HG03354 (cell line): ENCODE measurements at regions not wholly inside any gene's neighbourhood (a gene's known extent, or its start where the extent isn't known, plus 50 kb on each side); places are given as distances from the start of the nearest gene placed in this dataset.

Source experiments
- ATAC-seq: cut with Tn5 transposase; IDR thresholded peaks from one replicate; pipeline ENCODE4 v1.9.1; 2021; ENCODE audit warnings: mild to moderate bottlenecking; ENCODE audit not compliant: unreplicated experiment, poor library complexity, severe bottlenecking

DNA sequence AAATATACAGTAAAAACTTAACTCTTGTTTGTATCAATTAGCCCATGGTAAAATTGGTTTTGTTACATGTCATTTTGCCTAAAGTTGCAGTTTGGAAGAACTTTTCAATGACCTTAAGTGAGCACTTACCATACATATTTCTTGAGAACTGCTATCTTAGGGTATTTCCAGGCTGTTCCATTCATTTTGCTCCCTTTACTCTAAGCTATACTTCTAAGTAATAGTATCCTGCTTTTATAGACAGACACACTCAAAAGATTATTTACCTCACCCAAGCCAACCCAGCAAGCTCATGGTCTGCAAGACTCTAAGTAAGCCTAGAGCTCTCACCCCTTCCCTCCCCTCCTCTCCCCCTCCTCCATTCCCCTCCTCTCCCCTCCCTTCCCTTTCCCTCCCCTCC, 294.0 kb downstream of the HS3ST1 start:
- ATAC-seq: no peak

DNA sequence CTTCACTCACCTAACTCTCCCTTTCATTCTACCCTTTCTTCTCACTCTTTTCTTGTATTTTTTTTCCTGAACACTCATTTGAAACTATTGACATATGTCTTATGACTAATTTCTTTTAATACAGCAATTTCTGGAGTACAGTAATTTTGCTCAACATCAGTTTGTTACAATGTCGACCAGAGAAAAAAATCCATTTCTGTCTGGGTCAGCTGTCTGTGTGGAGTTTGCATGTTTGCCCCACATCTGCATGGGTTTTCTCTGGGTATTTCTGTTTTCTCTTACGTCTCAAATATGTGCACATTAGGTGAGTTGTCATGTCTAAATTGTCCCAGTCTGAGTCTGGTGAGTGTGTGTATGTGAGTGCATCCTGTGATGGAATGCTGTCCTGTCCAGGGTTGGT, 294.8 kb downstream of the HS3ST1 start:
- ATAC-seq: no peak

DNA sequence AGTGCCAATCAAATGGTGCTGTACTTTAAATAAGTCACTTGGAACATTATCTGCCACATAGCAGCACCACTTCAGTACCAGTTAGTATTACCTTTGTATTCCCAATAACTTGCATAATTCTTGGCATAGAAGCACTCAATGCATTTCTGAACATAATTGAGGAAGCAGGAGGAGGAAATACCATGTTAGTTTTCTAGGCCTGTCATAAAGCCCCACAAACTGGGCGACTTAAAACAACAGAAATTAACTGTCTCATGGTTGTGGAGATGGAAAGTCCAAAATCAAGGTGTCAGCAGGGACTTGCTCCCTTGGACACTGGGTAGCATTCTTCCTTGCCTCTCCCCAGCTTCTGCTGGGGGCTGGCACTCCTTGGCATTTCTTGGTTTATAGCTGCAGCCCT, 296.2 kb downstream of the HS3ST1 start:
- no peak for ATAC-seq

DNA sequence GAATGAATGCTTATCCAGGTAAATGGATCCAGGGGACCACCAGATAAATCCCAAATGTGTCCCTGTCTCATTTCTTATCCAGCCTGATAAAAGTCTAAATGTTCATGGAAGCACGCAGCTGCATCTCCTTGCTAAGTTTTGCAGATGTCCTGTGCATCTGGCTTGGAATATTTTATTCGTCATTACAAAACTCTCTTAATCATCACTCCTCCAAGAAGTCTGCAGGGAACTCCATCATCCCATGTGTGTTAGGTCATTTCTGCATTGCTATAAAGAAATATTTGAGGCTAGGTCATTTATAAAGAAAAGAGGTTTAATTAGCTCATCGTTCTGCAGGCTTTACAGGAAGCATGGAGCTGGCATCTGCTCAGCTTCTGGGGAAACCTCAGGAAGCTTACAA, 297.2 kb downstream of the HS3ST1 start:
- no peak for ATAC-seq

DNA sequence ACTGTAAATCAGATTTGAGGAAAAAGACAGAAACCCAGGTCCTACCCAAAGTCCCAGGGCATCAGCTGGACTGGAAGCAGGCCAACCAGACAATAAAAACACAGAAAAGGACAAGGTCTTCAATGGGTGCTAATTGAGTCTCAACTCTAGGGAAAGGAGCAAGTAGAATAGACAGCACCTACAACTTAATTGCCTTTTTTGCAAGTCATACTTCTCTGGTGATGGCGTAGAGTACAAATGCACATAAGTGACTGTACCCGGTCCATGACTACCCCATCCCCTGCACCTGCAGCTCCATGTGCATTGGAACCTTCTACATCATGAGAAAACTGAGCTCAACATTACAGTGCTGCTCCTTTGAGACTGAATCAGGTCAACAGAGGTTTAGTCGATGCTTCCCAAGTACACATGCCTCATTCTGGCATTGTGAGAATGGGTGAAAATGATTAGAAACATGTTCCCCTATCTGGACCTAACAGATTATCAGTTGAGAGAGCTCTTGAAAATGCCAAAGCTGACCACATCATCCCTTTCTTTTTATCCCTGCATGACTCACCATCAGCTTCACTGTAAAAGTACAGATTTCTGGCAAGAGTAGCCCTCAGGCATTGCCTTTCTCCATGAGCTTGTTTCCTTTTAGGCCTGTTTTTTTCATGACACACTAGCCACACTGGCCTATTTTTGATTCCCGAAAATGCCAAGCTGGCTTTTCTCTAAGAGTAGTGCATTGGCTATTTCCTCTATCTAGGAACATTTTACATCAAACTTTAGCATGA, 298.3 kb downstream of the HS3ST1 start:
- no peak for ATAC-seq

DNA sequence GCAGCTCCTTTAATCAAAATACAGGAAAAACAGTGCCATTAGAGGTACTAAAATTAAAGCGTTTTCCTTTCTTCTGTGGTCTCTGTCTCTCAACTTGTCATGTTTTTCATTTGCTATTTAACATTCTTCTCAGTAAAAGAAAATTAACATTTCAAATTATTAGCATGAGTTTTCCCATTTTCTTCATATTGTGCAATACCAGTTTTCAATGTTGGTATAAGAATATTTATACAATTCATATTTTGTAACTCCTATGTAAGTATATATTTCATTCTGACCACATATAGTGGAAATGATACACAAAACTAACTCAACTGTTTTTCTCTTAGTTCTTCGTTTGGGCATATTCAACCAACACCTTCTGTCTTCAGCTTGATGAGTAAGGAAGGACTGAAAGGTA, 308.3 kb downstream of the HS3ST1 start:
- no peak for ATAC-seq

DNA sequence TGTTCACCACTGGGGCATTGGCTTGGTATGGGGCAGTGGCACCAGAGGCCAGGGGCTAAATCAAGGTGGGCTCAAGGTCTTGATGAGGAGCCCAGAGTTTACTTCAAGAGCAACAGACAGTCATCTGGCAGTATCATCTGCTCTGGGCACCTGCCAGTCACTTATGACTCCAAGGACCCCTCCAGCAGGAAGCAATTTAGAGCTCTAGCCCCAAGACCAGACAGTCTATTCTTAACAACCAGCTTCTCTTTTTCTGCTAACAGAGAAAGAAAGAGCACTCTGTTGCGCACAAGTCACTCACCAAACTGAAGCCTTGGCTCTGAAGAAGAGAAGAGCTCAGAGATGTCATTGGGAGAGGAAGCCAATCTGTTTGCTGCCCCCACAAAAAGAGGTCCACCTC, 309.2 kb downstream of the HS3ST1 start:
- no peak for ATAC-seq

DNA sequence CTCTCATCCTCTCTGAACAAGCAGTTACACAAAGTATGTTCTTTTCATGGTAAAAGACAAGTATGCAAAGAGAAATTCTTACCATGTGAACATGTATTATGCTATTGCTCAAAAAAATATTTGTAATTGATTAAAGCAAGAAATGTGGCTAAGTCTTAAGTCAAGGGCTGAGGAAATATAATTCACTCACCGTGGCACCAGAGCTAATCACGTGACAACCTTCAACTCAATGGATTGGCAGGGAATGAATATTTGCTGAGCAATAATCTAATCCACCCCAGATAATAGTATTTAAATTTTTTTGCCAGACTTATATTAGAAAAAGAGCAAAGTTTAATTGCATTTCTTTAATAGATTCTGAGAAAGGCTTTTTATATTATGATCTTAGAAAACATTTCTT, 310.2 kb downstream of the HS3ST1 start:
- no peak for ATAC-seq

DNA sequence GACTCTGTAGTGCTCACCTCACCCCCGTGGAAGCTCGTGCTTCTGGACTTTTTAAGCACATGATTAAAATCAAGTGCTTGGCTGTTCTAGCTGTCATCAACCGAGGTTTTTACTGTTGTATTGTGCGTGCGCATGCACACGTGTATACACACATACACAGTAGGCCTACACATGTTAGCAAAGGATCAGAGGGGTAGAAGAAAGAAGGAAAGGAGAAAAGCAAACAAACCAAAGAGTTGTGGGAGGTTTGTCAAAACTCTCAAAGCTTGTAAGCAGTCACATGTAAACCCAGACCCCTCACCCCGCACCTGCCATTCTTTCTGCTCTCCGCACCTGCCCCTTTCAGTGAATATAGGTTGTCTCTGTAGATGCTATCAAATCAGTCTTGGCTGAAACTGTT, 311.8 kb downstream of the HS3ST1 start:
- no peak for ATAC-seq

DNA sequence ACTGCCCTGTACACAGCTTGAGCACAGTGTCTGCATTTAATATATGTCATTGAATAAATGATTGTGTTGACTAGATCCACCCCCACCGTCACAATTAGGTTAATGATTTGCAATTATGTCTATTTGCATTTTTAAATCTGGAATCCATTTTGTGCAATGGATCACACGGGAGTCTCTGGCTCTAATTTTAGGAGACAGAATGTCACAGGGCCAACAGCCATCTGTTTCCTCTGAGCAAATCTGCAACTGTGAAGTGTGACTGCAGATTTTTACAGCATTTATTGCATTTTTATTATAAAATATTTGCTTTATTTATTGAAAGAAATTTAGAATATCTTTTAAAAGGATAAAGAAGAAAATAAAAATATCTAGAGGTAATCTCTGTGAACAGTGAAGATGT, 316.8 kb downstream of the HS3ST1 start:
- no peak for ATAC-seq

DNA sequence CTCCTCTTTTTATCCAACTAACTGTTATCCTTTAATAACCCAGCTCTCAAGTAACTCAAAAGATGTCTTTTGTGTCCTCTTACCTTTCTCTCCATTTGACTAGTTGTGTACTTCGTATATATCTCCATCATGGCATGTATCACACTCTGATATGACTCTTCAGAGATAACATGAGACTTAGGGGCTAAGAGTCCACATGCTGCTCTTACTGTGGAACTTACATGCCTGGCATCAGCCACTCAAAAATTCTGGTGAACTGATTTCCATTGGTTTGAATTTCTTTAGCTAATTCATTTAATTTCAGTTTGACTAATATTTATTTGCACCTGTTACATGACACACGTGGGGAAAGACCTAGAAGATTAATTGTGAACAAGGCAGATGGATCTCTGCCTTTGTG, 317.3 kb downstream of the HS3ST1 start:
- ATAC-seq: no peak

DNA sequence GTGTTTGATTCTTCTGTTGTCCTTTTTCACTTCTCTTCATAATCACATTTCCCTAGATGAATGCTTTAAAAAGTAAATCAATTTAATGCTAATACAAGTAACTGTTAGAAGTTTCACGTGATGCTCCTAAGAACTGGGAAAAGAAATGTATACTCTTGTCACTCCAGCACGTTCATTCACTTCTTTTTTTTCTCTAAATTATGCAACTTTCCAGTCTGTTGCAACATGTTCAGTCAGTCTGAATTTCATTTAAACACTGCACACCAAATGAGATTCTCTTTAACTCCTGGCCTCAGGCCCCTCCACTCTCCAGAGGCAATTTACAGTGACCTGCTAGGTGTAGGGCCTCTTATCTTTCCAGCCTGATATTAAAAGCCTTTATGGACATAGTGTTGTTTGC, 321.9 kb downstream of the HS3ST1 start:
- no peak for ATAC-seq

DNA sequence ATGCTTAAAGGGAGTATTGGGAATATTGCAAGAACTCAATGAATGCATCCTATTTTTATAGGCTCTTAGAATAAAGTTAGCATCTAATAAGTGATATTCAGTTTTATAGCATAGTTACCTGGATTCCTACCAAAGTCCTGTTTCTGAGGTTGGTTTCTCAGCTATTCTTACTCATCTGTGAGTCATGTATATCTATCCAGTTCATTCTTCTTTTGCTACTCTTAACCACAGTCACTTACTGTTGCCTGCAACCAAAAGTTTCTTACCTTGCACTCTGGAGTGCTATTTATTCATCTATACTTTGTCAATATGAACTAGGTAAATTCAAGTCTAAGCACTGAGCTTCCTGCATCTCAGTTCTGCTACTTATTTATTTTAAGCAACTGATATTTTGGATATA, 322.5 kb downstream of the HS3ST1 start:
- ATAC-seq: no peak

DNA sequence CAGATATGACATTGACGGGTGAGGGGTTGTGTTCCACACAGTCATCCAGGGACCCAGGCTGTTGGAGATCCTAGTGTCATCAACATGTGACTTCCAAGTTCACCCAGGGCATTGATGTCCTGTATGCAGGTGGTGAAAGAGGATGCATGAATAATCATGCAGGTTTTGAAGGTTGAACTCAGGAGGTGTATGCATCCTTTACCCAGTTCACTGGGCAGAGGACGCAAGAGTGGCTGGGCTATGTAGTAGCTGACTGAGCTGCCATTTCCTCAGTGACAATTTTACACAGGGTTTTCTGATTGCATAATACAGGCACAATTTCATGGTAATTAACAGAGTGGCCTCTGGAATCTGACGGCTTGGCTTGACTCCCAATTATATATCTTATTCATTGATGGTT, 323.0 kb downstream of the HS3ST1 start:
- ATAC-seq: no peak

DNA sequence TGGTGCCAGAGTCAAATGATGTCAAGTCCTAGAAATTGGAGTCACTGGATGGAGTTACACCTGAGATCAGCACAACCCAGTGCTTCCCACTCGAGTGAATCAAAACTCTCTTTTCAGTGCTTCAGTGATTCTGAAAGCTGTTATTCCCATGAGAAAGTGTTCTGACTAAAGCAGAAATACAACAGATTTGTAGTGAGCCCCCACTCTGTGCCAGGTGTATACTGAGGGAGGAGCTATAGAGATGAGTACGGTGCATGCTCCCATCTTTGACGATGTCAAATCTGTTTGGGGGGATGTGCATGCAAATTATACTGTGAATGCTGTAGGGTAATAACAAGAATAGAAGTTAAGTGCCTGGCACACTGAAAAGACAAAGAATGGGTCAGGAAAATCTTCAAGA, 330.2 kb downstream of the HS3ST1 start:
- ATAC-seq: peak; percentile 59

DNA sequence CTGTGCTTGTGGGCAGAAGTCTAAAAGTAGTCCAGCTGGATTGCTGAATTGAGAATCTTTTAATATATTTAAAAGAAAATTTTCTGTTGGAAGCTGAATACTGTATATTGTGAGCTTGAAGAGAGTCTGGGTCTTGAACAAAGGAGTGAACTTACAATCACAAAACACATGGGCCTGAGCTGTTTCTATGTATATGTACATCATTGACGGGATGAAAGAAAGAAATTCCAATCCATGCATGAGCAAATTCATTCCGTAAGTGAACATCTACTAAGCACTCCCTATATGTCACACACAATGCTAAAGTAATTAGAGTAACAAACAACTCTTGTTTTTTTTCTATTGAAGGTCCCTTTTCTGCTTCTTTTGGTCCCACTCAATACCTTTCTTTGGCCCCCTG, 331.0 kb downstream of the HS3ST1 start:
- no peak for ATAC-seq

DNA sequence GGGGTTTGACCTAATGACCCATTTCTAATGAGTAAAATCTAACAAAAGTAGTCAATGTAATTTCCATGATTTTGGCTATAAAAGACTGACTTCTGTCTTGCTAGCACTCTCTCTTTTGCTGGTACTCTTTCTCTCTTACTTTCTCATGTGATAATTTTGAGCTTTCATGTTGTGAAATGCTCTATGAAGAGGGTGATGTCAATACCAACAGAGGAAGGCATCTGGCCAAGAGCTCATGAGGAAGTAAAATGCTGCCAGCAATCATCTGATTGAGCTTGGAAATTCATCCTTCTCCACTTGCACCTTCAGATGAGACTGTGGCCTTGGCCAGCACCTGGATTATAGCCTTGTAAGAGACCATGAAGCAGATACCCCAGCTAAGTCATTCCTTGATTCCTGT, 347.7 kb downstream of the HS3ST1 start:
- no peak for ATAC-seq

DNA sequence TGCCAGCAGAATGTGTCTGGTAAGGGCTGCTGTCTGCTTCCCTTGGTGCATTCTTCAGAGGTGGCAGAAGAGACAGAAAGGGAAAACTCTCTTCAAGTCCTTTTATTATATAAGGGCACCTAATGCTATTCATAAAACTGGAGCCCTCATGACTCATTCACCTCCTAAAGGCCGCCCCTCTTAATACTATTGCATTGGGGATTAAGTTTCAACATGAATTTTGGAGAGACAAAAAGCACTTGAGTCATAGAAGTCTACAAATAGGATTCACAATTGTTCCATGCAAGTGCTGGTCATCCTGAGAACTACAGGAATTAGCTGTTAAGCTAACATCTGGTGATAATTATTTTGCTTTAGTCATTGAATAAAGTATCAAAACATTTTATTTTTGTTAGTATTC, 349.5 kb downstream of the HS3ST1 start:
- no peak for ATAC-seq

DNA sequence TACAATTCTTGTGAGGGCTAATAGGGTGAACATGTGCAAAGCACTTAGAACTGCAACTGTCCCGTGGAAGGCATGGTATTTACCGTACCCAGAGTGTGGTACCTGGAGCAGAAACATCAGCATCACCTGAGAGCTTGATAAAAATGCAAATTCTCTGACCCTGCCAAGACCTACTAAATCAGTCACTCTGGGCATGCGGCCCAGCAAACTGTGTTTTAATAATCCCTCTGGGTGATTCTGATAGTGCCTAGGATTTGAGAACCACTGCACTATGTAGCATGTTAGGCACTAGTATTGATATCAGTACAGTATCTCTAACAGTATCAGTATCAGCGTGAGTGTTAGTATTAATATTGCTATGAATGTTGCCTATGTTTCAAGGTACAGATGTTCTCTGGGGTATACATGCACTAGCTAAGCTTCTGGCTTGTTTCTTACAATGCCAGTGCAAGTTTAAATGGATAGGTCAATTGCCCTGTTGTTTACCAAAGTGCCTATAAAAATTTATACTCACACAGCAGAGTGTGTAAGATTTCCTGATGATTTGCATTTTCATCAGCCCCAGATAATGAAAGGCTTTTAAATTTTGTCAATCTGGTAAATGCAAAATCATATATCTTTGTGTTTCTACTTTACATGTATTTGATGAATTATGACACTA, 354.0 kb downstream of the HS3ST1 start:
- ATAC-seq: no peak

DNA sequence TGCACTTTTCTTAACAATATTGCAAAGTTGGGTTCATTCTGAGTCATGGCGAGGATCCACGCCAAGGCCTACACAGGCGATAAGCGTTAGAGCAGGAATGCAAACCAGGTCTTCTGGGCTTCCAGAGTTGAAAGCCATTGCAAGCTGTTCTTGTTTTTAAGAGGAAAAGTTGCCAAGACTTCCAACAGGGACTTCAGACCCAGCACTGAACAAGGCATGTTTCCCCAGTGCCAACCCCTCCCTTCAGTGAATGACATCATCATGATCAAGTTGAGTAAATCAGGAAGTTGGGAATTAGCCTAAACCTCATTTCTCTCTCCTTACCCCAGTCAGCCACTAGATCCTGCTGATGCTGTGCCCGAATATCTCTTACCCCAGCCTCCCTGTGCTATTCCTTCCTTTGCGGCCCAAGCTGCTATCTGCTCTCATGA, 355.1 kb downstream of the HS3ST1 start:
- ATAC-seq: no peak

DNA sequence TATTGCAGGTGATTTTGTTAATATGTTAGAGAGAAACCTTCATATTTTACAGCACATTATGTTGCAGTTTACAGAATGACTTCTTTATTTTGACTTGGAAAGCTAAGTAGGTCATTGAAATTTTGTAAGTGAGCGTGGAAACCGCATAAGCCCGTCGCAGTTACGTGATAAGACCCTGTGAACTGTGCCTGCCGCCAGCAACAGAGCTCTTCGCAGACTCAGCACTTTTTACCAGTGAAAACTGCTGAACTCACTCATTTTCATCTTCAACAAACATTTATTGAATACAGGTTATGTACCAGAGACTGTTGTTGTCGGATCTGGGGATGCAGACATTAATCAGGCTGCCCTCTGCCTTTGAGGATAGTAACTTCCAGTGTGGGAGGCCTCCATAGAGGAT, 355.7 kb downstream of the HS3ST1 start:
- ATAC-seq: no peak

DNA sequence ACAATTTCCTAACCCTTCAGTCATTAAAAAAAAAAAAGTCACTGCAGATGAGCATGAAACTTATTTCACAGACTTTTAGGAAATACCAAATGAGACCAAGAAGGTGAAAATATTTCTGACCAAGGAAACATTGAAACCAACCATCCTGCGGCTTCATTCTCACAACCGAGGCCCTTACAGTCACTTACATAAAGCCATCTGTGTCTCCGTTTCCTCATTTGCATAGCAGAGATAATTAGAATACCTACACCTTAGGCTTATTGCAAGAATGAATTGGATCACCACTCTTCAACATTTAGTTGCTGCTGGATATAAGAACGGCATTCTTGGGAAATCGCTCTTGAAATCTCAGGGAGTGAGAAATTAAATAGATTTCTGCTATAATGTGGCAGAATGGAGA, 356.2 kb downstream of the HS3ST1 start:
- peak; percentile 80 for ATAC-seq
